Fibroblast of lung (primary cell): ENCODE measurements at regions not wholly inside any gene's neighbourhood (a gene's known extent, or its start where the extent isn't known, plus 50 kb on each side); places are given as distances from the start of the nearest gene placed in this dataset.

Source experiments
- CTCF ChIP-seq, 2 donors: IDR thresholded peaks in 1 of 2; conservative IDR thresholded peaks in 1 of 2; 1 replicate in 1 of 2; 2 replicates in 1 of 2; pipeline ENCODE4 v1.5.1; 2011 to 2012; ENCODE audit warnings: low read length in 2 of 2, control low read depth in 1 of 2, inconsistent platforms in 1 of 2, low read depth in 1 of 2, mild to moderate bottlenecking in 1 of 2
- EZH2 ChIP-seq: IDR thresholded peaks from 2 replicates; pipeline ENCODE4 v1.5.1; 2012; ENCODE audit warnings: low read length, control low read depth, mild to moderate bottlenecking; ENCODE audit errors: missing control alignments

- TF ChIP-seq CTCF (conservative IDR thresholded peaks at IDR 0.05 in 1 of 2, IDR thresholded peaks at IDR 0.05 in 1 of 2; ENCODE audit: low read depth in 1 of 2, low read length in 2 of 2) (no peak), EZH2 (no peak)
Observed at GRCh38 chr9:88826181-88826580, 165.1 kb upstream of the S1PR3 start.
